Psoas muscle (tissue), 7 donors: ENCODE measurements at regions not wholly inside any gene's neighbourhood (a gene's known extent, or its start where the extent isn't known, plus 50 kb on each side); places are given as distances from the start of the nearest gene placed in this dataset.
A peak's percentile ranks its signal among the peaks of the same experiment; 100 is the strongest.

ENCODE experiments used
- ATAC-seq, 4 donors: fragments of 200-7000 bp; cut with Tn5 transposase; one replicate each; pipeline ENCODE4 v1.9.1; 2020; ENCODE audit warnings: moderate library complexity in 3 of 4, mild to moderate bottlenecking in 2 of 4
- DNase-seq, 2 donors: peaks; one replicate each; pipeline ENCODE4 v3.0.0-alpha.2; 2020
- H3K27ac ChIP-seq: fragments of 200-600 bp; one replicate; pipeline ENCODE4 v1.8.0; 2022
- H3K27me3 ChIP-seq, 3 donors: fragments of 200-600 bp in 1 of 3; one replicate each; pipeline versions ENCODE4 v1.6.1 to v1.8.0; 2013 to 2022; ENCODE audit warnings: low read length in 2 of 3, mild to moderate bottlenecking in 2 of 3, moderate library complexity in 1 of 3; ENCODE audit not compliant: insufficient read depth in 3 of 3
- H3K36me3 ChIP-seq, 2 donors: fragments of 200-600 bp in 1 of 2; one replicate each; pipeline versions ENCODE4 v1.6.1 to v1.8.0; 2013 to 2022; ENCODE audit warnings: low read depth in 1 of 2, mild to moderate bottlenecking in 1 of 2, moderate library complexity in 1 of 2; ENCODE audit not compliant: insufficient read depth in 1 of 2
- H3K4me1 ChIP-seq: fragments of 200-600 bp; one replicate; pipeline ENCODE4 v1.8.0; 2022
- H3K4me3 ChIP-seq: fragments of 200-600 bp; one replicate; pipeline ENCODE4 v1.8.0; 2022; ENCODE audit warnings: mild to moderate bottlenecking
- H3K9me3 ChIP-seq: fragments of 200-600 bp; one replicate; pipeline ENCODE4 v1.8.0; 2022
- CTCF ChIP-seq: fragments of 200-600 bp; IDR thresholded peaks from one replicate; pipeline ENCODE4 v1.8.0; 2022; ENCODE audit warnings: antibody characterized with exemption
- WGBS, 3 donors: extraction: QIAGEN DNeasy Blood & Tissue Kit; methylation state at CpG; one replicate each; pipeline versions ENCODE4 v1.1.6 to v1.1.7; 2013; 5-methylcytosine and 5-hydroxymethylcytosine counted together
- intact Hi-C, 2 donors: fragments of 100-400 bp; cut with DNase I; formaldehyde crosslinking; loops; one replicate each; pipeline versions ENCODE4 v1.11.0 to v1.14.2; 2022
- donor health status: healthy with polysubstance abuse.
- donor health status: DM: no; HTN: no; CAD: no; lungs with moderate emphysema.
- donor health status: Bipolar disorder and iron deficiency.
- donor health status: healthy.
- donor health status: DM: yes; HTN: yes; CAD: no.
- donor health status: DM: no; HTN: no; CAD: no.
- donor health status: DM: yes; HTN: yes; CAD: no.

DNA sequence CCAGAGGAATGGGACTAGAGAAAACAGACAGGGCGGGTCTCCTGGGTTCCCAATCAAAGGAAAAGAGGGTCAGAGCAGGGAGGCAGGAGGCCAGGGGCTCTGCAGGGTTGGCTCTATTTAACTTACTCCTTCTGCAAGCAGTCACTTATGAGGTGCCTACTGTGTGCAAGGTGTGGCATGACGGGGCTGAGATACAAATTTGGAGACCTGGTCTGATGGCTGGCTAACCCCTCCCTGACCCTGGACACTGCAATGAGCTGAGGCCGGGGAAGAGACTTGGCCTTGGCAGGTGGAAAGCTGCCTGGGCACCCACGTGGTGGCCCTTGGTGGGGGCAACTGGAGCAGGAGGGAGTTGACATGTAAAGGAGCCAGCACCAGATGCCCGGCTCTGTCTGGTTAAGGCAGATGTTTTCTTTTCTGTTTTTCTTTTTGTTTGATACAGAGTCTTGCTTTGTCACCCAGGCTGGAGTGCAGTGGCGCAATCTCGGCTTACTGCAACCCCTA is 148.5 kb upstream of the GATA6 start:
- Histone ChIP-seq H3K27me3 (no peaks in the 10 kb centered on the region), H3K4me1 (no peaks in the 10 kb centered on the region), H3K36me3 (no peaks in the 10 kb centered on the region), H3K9me3 (no peaks in the 10 kb centered on the region), H3K27ac (no peak overlapping the region), H3K4me3 (no peak overlapping the region)
- ATAC-seq: no peak
- no peak for TF ChIP-seq CTCF
- DNase-seq: no peak
- intact Hi-C loops: no loop called here
- WGBS, 3 donors: 67 to 73% (median 72%) methylated on average over 7 of the region's 7 CpGs

DNA sequence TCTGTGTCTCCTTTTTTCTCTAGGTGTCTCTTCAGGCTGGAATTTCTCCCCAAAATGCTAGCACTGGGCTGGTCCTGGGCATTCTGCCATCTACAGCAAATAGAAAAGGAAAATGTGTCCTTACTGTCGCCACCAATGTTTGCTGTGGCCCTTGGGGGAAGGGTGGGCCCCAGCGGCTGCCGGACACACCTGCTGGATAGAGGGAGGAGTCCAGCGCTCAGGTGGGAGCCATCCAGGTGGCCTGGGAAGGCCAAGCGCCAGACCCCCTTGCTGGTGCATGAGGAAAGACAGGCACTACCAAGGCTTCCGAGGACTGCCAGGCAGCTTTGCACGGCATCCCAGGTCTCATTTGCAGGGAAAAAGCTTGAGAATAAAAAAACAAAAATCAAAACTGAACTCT is 147.7 kb upstream of the GATA6 start:
- no peaks in the 10 kb centered on the region for H3K36me3 ChIP-seq
- no peak for ATAC-seq
- TF ChIP-seq CTCF: no peak
- no peak overlapping the region for H3K27ac ChIP-seq
- DNase-seq: no peak
- intact Hi-C loops: no loop called here
- 88 to 89% (median 88%) methylated on average over 7 of the region's 7 CpGs for WGBS, 3 donors
- H3K4me3 ChIP-seq: no peak overlapping the region
- no peaks in the 10 kb centered on the region for H3K9me3 ChIP-seq
- H3K4me1 ChIP-seq: no peaks in the 10 kb centered on the region
- no peaks in the 10 kb centered on the region for H3K27me3 ChIP-seq

GRCh38 chr18:22024924-22025323 is 144.5 kb upstream of the GATA6 start:
- intact Hi-C loops: no loop called here
- no peaks in the 10 kb centered on the region for H3K9me3 ChIP-seq
- TF ChIP-seq CTCF: no peak
- ATAC-seq: no peak
- H3K4me3 ChIP-seq: no peak overlapping the region
- H3K27me3 ChIP-seq: no peaks in the 10 kb centered on the region
- H3K36me3 ChIP-seq: no peaks in the 10 kb centered on the region
- no peak for DNase-seq
- H3K27ac ChIP-seq: no peak overlapping the region
- no peaks in the 10 kb centered on the region for H3K4me1 ChIP-seq
- 80 to 86% (median 82%) methylated on average over 3 of the region's 3 CpGs for WGBS, 3 donors

DNA sequence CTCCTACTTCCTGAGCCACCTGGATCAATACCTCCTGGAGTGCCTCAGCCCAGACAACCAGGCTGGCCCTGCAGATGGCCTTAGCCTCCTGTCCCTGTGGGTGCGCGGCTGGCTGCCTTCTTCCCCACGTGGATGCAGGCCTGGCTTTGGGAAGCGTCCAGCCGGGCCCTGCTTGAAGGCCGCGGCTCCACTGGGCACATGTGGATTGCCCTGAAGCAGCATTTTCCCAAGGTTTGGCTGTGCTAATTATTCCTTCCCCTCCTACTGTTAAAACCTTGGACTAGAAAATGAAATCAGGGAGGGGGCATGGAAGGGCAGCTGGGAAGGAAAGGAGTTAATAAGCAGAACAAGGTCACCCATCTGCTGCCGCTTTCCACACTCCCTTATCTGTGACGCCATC is 143.0 kb upstream of the GATA6 start:
- Histone ChIP-seq H3K4me3 (no peak overlapping the region), H3K36me3 (no peaks in the 10 kb centered on the region), H3K9me3 (no peaks in the 10 kb centered on the region), H3K27me3 (no peaks in the 10 kb centered on the region), H3K4me1 (no peaks in the 10 kb centered on the region), H3K27ac (no peak overlapping the region)
- intact Hi-C loops: no loop called here
- WGBS, 3 donors: 55 to 56% (median 55%) methylated on average over 9 of the region's 9 CpGs
- ATAC-seq (no peak), DNase-seq (peak in 1 of 2 donors; percentile 23)
- no peak for TF ChIP-seq CTCF

DNA sequence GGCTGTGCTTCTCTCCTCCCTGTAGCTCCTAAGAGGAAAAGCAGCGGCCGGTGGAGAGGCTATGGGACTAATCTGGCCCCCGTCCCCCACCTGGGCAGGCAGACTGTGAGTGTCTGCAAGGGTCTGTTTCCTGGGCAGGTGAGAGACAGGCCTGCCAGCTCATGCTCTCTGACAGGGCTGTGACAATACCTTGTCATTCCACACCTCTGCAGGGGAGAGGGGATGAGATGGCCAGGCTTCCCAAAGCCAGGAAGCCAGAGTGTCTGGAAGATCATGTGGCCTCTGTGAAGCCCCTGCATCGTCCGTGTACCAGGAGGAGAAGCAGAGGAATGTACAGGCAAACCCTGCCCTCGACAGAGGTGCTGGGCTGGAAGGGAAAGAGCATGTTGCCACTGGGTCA is 142.5 kb upstream of the GATA6 start:
- DNase-seq (no peak), ATAC-seq (no peak)
- H3K9me3 ChIP-seq: no peaks in the 10 kb centered on the region
- intact Hi-C loops: no loop called here
- no peaks in the 10 kb centered on the region for H3K27me3 ChIP-seq
- no peak for TF ChIP-seq CTCF
- 33 to 46% (median 38%) methylated on average over 6 of the region's 6 CpGs for WGBS, 3 donors
- H3K4me1 ChIP-seq: no peaks in the 10 kb centered on the region
- H3K4me3 ChIP-seq: no peak overlapping the region
- H3K27ac ChIP-seq: no peak overlapping the region
- H3K36me3 ChIP-seq: no peaks in the 10 kb centered on the region
